SH-SY5Y (cell line): ENCODE measurements at regions not wholly inside any gene's neighbourhood (a gene's known extent, or its start where the extent isn't known, plus 50 kb on each side); places are given as distances from the start of the nearest gene placed in this dataset.

Experiments
- GATA2 ChIP-seq: IDR thresholded peaks from 2 replicates; pipeline ENCODE4 v1.6.1; 2011; ENCODE audit warnings: mild to moderate bottlenecking, low read depth, low read length
- GATA3 ChIP-seq: IDR thresholded peaks from 2 replicates; pipeline ENCODE4 v1.6.1; 2011; ENCODE audit warnings: low read depth, mild to moderate bottlenecking, low read length, moderate library complexity

GRCh38 chr6:98634569-98634968 is 199.8 kb upstream of the POU3F2 start:
- no peak for TF ChIP-seq GATA3
- no peak for TF ChIP-seq GATA2
